Neural cell (in vitro differentiated cells): ENCODE measurements at regions not wholly inside any gene's neighbourhood (a gene's known extent, or its start where the extent isn't known, plus 50 kb on each side); places are given as distances from the start of the nearest gene placed in this dataset.

Experiments
- H2AFZ ChIP-seq: fragments of 200-600, 300-800 bp; sonication (generic), shearing (Covaris generic); 2 replicates; pipeline ENCODE4 v1.6.0; 2014; ENCODE audit warnings: low read depth, mild to moderate bottlenecking, antibody characterized with exemption, low read length, moderate library complexity
- H3F3A ChIP-seq: fragments of 200-600 bp; shearing (Covaris generic); 2 replicates; pipeline ENCODE4 v1.6.1; 2016; ENCODE audit warnings: mild to moderate bottlenecking, moderate library complexity, mixed read lengths, antibody characterized with exemption, low read length; ENCODE audit not compliant: insufficient read depth, poor library complexity, severe bottlenecking
- H3K27ac ChIP-seq: fragments of 200-600, 300-800 bp; sonication (generic), shearing (Covaris generic); 2 replicates; pipeline ENCODE4 v1.5.1; 2014; ENCODE audit warnings: mild to moderate bottlenecking, low read length, moderate library complexity
- H3K27me3 ChIP-seq: fragments of 300-800, 200-600 bp; sonication (generic), shearing (Covaris generic); 2 replicates; pipeline ENCODE4 v1.6.0; 2014; ENCODE audit warnings: mild to moderate bottlenecking, low read depth, low read length, moderate library complexity; ENCODE audit not compliant: insufficient read depth
- H3K36me3 ChIP-seq: fragments of 300-800, 200-600 bp; sonication (generic), shearing (Covaris generic); 2 replicates; pipeline ENCODE4 v1.5.1; 2014; ENCODE audit warnings: mild to moderate bottlenecking, antibody characterized with exemption, low read length, moderate library complexity; ENCODE audit not compliant: insufficient read depth
- H3K4me2 ChIP-seq: fragments of 300-800, 200-600 bp; sonication (generic), shearing (Covaris generic); 2 replicates; pipeline ENCODE4 v1.6.0; 2014; ENCODE audit warnings: mild to moderate bottlenecking, low read length
- H3K4me3 ChIP-seq: fragments of 300-800, 200-600 bp; sonication (generic), shearing (Covaris generic); 2 replicates; pipeline ENCODE4 v1.5.1; 2014; ENCODE audit warnings: mild to moderate bottlenecking, low read length, moderate library complexity
- H3K79me2 ChIP-seq: fragments of 200-600 bp; shearing (Covaris generic); replicated peaks from 2 replicates; pipeline ENCODE4 v1.6.0; 2014; ENCODE audit warnings: mild to moderate bottlenecking, low read length, moderate library complexity; ENCODE audit not compliant: insufficient read depth
- H3K9ac ChIP-seq: fragments of 300-800, 200-600 bp; sonication (generic), shearing (Covaris generic); 2 replicates; pipeline ENCODE4 v1.6.1; 2016; ENCODE audit warnings: mild to moderate bottlenecking, low read length, mixed read lengths
- H3K9me2 ChIP-seq: fragments of 200-600 bp; shearing (Covaris generic); 2 replicates; pipeline ENCODE4 v1.6.1; 2016; ENCODE audit warnings: mild to moderate bottlenecking, low read length, mixed read lengths; ENCODE audit not compliant: insufficient read depth
- H3K9me3 ChIP-seq: fragments of 200-600, 300-800 bp; sonication (generic), shearing (Covaris generic); 2 replicates; pipeline ENCODE4 v1.6.1; 2016; ENCODE audit warnings: mild to moderate bottlenecking, mixed run types, low read length, moderate library complexity, mixed read lengths
- H4K20me1 ChIP-seq: fragments of 200-600 bp; shearing (Covaris generic); 2 replicates; pipeline ENCODE4 v1.6.1; 2016; ENCODE audit warnings: mild to moderate bottlenecking, mixed run types; ENCODE audit not compliant: insufficient read depth
- EP300 ChIP-seq: fragments of 450-650 bp; conservative IDR thresholded peaks from 2 replicates; pipeline ENCODE4 v1.6.1; 2014; ENCODE audit warnings: antibody characterized with exemption, mild to moderate bottlenecking, moderate library complexity; ENCODE audit not compliant: poor library complexity, severe bottlenecking
- EZH2 ChIP-seq: fragments of 200-600, 300-800 bp; shearing (Covaris generic), sonication (generic); IDR thresholded peaks from 2 replicates; pipeline ENCODE4 v1.6.1; 2014; ENCODE audit warnings: antibody characterized with exemption, low read length, borderline replicate concordance, mild to moderate bottlenecking; ENCODE audit not compliant: insufficient read depth, poor library complexity, severe bottlenecking
- MXI1 ChIP-seq: fragments of 450-650 bp; conservative IDR thresholded peaks from 2 replicates; pipeline ENCODE4 v1.6.1; 2014; ENCODE audit warnings: antibody characterized with exemption, mild to moderate bottlenecking; ENCODE audit not compliant: poor library complexity, severe bottlenecking
- POLR2AphosphoS5 ChIP-seq: IDR thresholded peaks from 2 replicates; pipeline ENCODE4 v1.6.1; 2012
- RAD21 ChIP-seq: fragments of 450-650 bp; conservative IDR thresholded peaks from 2 replicates; pipeline ENCODE4 v1.6.1; 2014; ENCODE audit warnings: antibody characterized with exemption, mild to moderate bottlenecking, moderate library complexity
- SMC3 ChIP-seq: fragments of 450-650 bp; conservative IDR thresholded peaks from 2 replicates; pipeline ENCODE4 v1.6.1; 2014; ENCODE audit warnings: antibody characterized with exemption, mild to moderate bottlenecking, moderate library complexity; ENCODE audit not compliant: poor library complexity
- TAF1 ChIP-seq: IDR thresholded peaks from 2 replicates; pipeline ENCODE4 v1.6.1; 2012; ENCODE audit warnings: low read depth
- TF ChIP-seq, protein P1 (sequence below): IDR thresholded peaks from 2 replicates; pipeline ENCODE4 v1.6.1; 2012; ENCODE audit warnings: borderline replicate concordance
- TF ChIP-seq, protein P2 (sequence below): fragments of 450-650 bp; IDR thresholded peaks from 2 replicates; pipeline ENCODE4 v1.5.1; 2014; ENCODE audit warnings: antibody characterized with exemption, mild to moderate bottlenecking, moderate library complexity; ENCODE audit not compliant: poor library complexity, severe bottlenecking

DNA sequence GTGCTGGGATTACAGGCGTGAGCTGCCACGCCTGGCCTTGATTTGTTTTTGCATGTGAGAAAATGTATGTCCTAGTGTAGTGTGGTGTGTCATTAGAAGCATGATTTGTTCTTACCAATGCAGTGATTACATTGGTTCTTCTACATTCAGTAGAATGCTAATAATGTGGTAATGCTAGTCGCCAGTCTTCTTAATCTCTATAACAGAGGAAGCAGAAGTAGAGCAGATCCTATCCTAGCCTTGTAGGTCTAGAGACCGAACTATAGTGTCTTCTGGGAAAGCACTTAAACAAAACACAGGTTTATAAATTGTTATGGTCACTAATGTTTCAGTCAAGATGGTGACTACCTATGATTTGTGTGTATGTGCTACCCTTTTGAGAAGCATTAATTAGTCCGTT, 197.5 kb upstream of the DMRT1 start:
- Histone ChIP-seq H3K27ac (no peak overlapping the region), H3K9me3 (no peaks in the 10 kb centered on the region), H3K9me2 (no peaks in the 10 kb centered on the region), H4K20me1 (no peaks in the 10 kb centered on the region), H3K4me3 (no peak overlapping the region), H3F3A (no peaks in the 10 kb centered on the region), H3K27me3 (no peaks in the 10 kb centered on the region), H3K9ac (no peak overlapping the region), H3K36me3 (no peaks in the 10 kb centered on the region), H3K4me2 (no peak overlapping the region), H2AFZ (no peak overlapping the region), H3K79me2 (no peaks in the 10 kb centered on the region)
- no peak for TF ChIP-seq RAD21
- no peak for TF ChIP-seq EZH2
- no peak for TF ChIP-seq EP300
- no peak for TF ChIP-seq SMC3
- TF ChIP-seq, protein P1, sequence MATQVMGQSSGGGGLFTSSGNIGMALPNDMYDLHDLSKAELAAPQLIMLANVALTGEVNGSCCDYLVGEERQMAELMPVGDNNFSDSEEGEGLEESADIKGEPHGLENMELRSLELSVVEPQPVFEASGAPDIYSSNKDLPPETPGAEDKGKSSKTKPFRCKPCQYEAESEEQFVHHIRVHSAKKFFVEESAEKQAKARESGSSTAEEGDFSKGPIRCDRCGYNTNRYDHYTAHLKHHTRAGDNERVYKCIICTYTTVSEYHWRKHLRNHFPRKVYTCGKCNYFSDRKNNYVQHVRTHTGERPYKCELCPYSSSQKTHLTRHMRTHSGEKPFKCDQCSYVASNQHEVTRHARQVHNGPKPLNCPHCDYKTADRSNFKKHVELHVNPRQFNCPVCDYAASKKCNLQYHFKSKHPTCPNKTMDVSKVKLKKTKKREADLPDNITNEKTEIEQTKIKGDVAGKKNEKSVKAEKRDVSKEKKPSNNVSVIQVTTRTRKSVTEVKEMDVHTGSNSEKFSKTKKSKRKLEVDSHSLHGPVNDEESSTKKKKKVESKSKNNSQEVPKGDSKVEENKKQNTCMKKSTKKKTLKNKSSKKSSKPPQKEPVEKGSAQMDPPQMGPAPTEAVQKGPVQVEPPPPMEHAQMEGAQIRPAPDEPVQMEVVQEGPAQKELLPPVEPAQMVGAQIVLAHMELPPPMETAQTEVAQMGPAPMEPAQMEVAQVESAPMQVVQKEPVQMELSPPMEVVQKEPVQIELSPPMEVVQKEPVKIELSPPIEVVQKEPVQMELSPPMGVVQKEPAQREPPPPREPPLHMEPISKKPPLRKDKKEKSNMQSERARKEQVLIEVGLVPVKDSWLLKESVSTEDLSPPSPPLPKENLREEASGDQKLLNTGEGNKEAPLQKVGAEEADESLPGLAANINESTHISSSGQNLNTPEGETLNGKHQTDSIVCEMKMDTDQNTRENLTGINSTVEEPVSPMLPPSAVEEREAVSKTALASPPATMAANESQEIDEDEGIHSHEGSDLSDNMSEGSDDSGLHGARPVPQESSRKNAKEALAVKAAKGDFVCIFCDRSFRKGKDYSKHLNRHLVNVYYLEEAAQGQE = no peak
- TF ChIP-seq, protein P2, sequence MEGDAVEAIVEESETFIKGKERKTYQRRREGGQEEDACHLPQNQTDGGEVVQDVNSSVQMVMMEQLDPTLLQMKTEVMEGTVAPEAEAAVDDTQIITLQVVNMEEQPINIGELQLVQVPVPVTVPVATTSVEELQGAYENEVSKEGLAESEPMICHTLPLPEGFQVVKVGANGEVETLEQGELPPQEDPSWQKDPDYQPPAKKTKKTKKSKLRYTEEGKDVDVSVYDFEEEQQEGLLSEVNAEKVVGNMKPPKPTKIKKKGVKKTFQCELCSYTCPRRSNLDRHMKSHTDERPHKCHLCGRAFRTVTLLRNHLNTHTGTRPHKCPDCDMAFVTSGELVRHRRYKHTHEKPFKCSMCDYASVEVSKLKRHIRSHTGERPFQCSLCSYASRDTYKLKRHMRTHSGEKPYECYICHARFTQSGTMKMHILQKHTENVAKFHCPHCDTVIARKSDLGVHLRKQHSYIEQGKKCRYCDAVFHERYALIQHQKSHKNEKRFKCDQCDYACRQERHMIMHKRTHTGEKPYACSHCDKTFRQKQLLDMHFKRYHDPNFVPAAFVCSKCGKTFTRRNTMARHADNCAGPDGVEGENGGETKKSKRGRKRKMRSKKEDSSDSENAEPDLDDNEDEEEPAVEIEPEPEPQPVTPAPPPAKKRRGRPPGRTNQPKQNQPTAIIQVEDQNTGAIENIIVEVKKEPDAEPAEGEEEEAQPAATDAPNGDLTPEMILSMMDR = no peak
- no peak for TF ChIP-seq POLR2AphosphoS5
- no peak for TF ChIP-seq MXI1
- TF ChIP-seq TAF1 = no peak

DNA sequence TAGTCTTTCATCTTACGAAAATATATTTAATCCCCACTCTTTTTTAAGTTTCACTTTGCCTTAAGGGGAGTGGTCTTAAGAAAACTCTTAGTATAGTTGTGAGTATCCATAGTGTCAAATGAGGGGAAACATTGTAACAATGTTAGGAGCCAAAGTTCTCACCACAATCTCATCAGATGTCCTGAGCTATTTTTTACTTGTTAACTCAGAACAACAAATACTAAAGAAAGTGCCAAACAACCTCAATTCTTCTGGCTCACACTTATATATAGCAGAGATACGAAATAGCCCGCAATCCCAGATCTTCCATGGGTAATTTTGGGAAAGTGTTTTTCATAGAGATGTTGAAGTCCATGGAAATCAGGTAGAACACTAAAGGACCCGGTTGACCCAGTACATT, 194.0 kb upstream of the DMRT1 start:
- H3K9me3 ChIP-seq = no peaks in the 10 kb centered on the region
- H3K27ac ChIP-seq = no peak overlapping the region
- H4K20me1 ChIP-seq = no peaks in the 10 kb centered on the region
- H3K9ac ChIP-seq = no peak overlapping the region
- H3K36me3 ChIP-seq = no peaks in the 10 kb centered on the region
- no peaks in the 10 kb centered on the region for H3K27me3 ChIP-seq
- no peak overlapping the region for H2AFZ ChIP-seq
- no peak for TF ChIP-seq TAF1
- no peak for TF ChIP-seq RAD21
- no peak for TF ChIP-seq SMC3
- TF ChIP-seq, protein P1 = no peak
- TF ChIP-seq EZH2 = no peak
- TF ChIP-seq POLR2AphosphoS5 = no peak
- no peak for TF ChIP-seq EP300
- TF ChIP-seq, protein P2 = no peak
- TF ChIP-seq MXI1 = no peak
- H3K79me2 ChIP-seq = no peaks in the 10 kb centered on the region
- H3K4me2 ChIP-seq = no peak overlapping the region
- H3F3A ChIP-seq = no peaks in the 10 kb centered on the region
- no peak overlapping the region for H3K4me3 ChIP-seq
- H3K9me2 ChIP-seq = no peaks in the 10 kb centered on the region
